Parathyroid adenoma (tissue), 2 donors: ENCODE measurements at regions not wholly inside any gene's neighbourhood (a gene's known extent, or its start where the extent isn't known, plus 50 kb on each side); places are given as distances from the start of the nearest gene placed in this dataset.

Experiments
- H2AFZ ChIP-seq: fragments of 300-600 bp; sonication (generic); one replicate; pipeline ENCODE4 v1.7.0; 2017; ENCODE audit warnings: antibody characterized with exemption, mild to moderate bottlenecking
- H3K27ac ChIP-seq: fragments of 300-600 bp; sonication (generic); one replicate; pipeline ENCODE4 v1.7.0; 2017
- H3K27me3 ChIP-seq: fragments of 300-600 bp; sonication (generic); one replicate; pipeline ENCODE4 v1.7.0; 2017; ENCODE audit warnings: low read length; ENCODE audit not compliant: control insufficient read depth, insufficient read depth
- H3K36me3 ChIP-seq: fragments of 300-600 bp; sonication (generic); one replicate; pipeline ENCODE4 v1.7.0; 2017; ENCODE audit warnings: low read length; ENCODE audit not compliant: control insufficient read depth, insufficient read depth
- H3K4me1 ChIP-seq: fragments of 300-600 bp; sonication (generic); one replicate; pipeline ENCODE4 v1.7.0; 2017; ENCODE audit warnings: control low read depth
- H3K4me2 ChIP-seq: fragments of 300-600 bp; sonication (generic); one replicate; pipeline ENCODE4 v1.7.0; 2017; ENCODE audit warnings: low read length
- H3K4me3 ChIP-seq: fragments of 300-600 bp; sonication (generic); one replicate; pipeline ENCODE4 v1.7.0; 2017; ENCODE audit warnings: low read depth, low read length
- H3K79me2 ChIP-seq: fragments of 300-600 bp; sonication (generic); one replicate; pipeline ENCODE4 v1.7.0; 2017; ENCODE audit warnings: control low read depth
- H3K9ac ChIP-seq: fragments of 300-600 bp; sonication (generic); one replicate; pipeline ENCODE4 v1.7.0; 2017; ENCODE audit warnings: mild to moderate bottlenecking
- H3K9me3 ChIP-seq: fragments of 300-600 bp; sonication (generic); one replicate; pipeline ENCODE4 v1.7.0; 2017; ENCODE audit warnings: low read length; ENCODE audit not compliant: control insufficient read depth
- CTCF ChIP-seq: fragments of 300-600 bp; sonication (generic); IDR thresholded peaks from one replicate; pipeline ENCODE4 v1.7.0; 2017; ENCODE audit warnings: antibody characterized with exemption, mild to moderate bottlenecking
- donor health status: primary hyperparathyroidism.

GRCh38 chr3:98984024-98984423 lies 82.5 kb upstream of the DCBLD2 start:
- no peak overlapping the region for H3K9ac ChIP-seq
- H3K79me2 ChIP-seq, result no peaks in the 10 kb centered on the region
- no peak overlapping the region for H3K4me3 ChIP-seq
- no peak overlapping the region for H3K27ac ChIP-seq
- H3K36me3 ChIP-seq, result no peaks in the 10 kb centered on the region
- H3K4me2 ChIP-seq, result no peak overlapping the region
- H3K27me3 ChIP-seq, result no peaks in the 10 kb centered on the region
- no peak overlapping the region for H2AFZ ChIP-seq
- no peaks in the 10 kb centered on the region for H3K4me1 ChIP-seq
- H3K9me3 ChIP-seq, result no peaks in the 10 kb centered on the region
- TF ChIP-seq CTCF, result no peak

GRCh38 chr3:98982351-98982750 lies 80.9 kb upstream of the DCBLD2 start:
- Histone ChIP-seq H3K4me2 (no peak overlapping the region), H3K4me3 (no peak overlapping the region), H3K9me3 (no peaks in the 10 kb centered on the region), H3K79me2 (no peaks in the 10 kb centered on the region), H3K27me3 (no peaks in the 10 kb centered on the region), H3K9ac (no peak overlapping the region), H2AFZ (no peak overlapping the region), H3K27ac (no peak overlapping the region), H3K4me1 (no peaks in the 10 kb centered on the region), H3K36me3 (no peaks in the 10 kb centered on the region)
- TF ChIP-seq CTCF, result no peak

GRCh38 chr3:98980915-98981596 lies 79.6 kb upstream of the DCBLD2 start:
- Histone ChIP-seq H2AFZ (no peak overlapping the region), H3K79me2 (no peaks in the 10 kb centered on the region), H3K27ac (no peak overlapping the region), H3K36me3 (no peaks in the 10 kb centered on the region), H3K27me3 (no peaks in the 10 kb centered on the region), H3K9me3 (no peaks in the 10 kb centered on the region), H3K9ac (no peak overlapping the region), H3K4me2 (no peak overlapping the region), H3K4me1 (no peaks in the 10 kb centered on the region), H3K4me3 (no peak overlapping the region)
- TF ChIP-seq CTCF, result no peak

GRCh38 chr3:98979296-98979695 lies 77.8 kb upstream of the DCBLD2 start:
- Histone ChIP-seq H3K36me3 (no peaks in the 10 kb centered on the region), H3K4me2 (no peak overlapping the region), H3K9ac (no peak overlapping the region), H3K9me3 (no peaks in the 10 kb centered on the region), H3K4me3 (no peak overlapping the region), H3K4me1 (no peaks in the 10 kb centered on the region), H3K27me3 (no peaks in the 10 kb centered on the region), H3K79me2 (no peaks in the 10 kb centered on the region), H2AFZ (no peak overlapping the region), H3K27ac (no peak overlapping the region)
- no peak for TF ChIP-seq CTCF
